HEK293 (cell line): ENCODE measurements at regions not wholly inside any gene's neighbourhood (a gene's known extent, or its start where the extent isn't known, plus 50 kb on each side); places are given as distances from the start of the nearest gene placed in this dataset.

Experiments
- CTCF ChIA-PET: fragments of 350-600 bp; formaldehyde crosslinking; extraction: SDS; loops from one replicate; lab custom pipeline; 2021; ENCODE audit warnings: antibody characterized with exemption; lab: Yijun Ruan, JAX
- POLR2A ChIA-PET: fragments of 300-600 bp; formaldehyde crosslinking; extraction: SDS; loops from one replicate; lab custom pipeline; 2020; ENCODE audit warnings: antibody characterized with exemption, inconsistent platforms; lab: Yijun Ruan, JAX
- H3K27ac ChIP-seq: fragments of 200-500 bp; sonication (Bioruptor generic); 2 replicates; pipeline ENCODE4 v1.5.1; 2014; ENCODE audit warnings: low read depth, low read length, control low read depth, inconsistent platforms; ENCODE audit errors: extremely low read depth
- H3K36me3 ChIP-seq, 2 experiments: fragments of 200-500 bp in 1 of 2; sonication (Bioruptor generic) in 1 of 2; 1 replicate in 1 of 2; 2 replicates in 1 of 2; pipeline ENCODE4 v1.5.1; 2014 to 2017; ENCODE audit warnings: inconsistent platforms in 2 of 2, low read length in 2 of 2; ENCODE audit not compliant: control insufficient read depth in 2 of 2, insufficient read depth in 1 of 2
- H3K4me1 ChIP-seq: fragments of 200-500 bp; sonication (Bioruptor generic); 2 replicates; pipeline ENCODE4 v1.5.1; 2014; ENCODE audit warnings: mild to moderate bottlenecking, low read length, inconsistent platforms; ENCODE audit not compliant: control insufficient read depth, insufficient read depth
- H3K4me3 ChIP-seq: 2 replicates; pipeline ENCODE4 v1.5.1; 2011; ENCODE audit warnings: low read depth, mild to moderate bottlenecking, control low read depth, low read length, moderate library complexity
- H3K9me3 ChIP-seq: fragments of 200-500 bp; sonication (Bioruptor generic); 2 replicates; pipeline ENCODE4 v1.5.1; 2014; ENCODE audit warnings: low read depth, low read length, inconsistent platforms; ENCODE audit not compliant: control insufficient read depth, insufficient read depth
- EGR2 ChIP-seq: fragments of 450-650 bp; formaldehyde crosslinking; IDR thresholded peaks from 2 replicates; pipeline ENCODE4 v1.5.1; 2016; ENCODE audit warnings: low read depth, missing biosample characterization, missing genetic modification characterization
- GLI2 ChIP-seq: fragments of 450-650 bp; formaldehyde crosslinking; IDR thresholded peaks from 2 replicates; pipeline ENCODE4; 2017; ENCODE audit warnings: missing biosample characterization, missing genetic modification characterization, low read depth, borderline replicate concordance
- HOXC10 ChIP-seq: sonication (generic); formaldehyde crosslinking; IDR thresholded peaks from 2 replicates; pipeline ENCODE4 v1.8.1; 2023; ENCODE audit warnings: mild to moderate bottlenecking, missing genetic modification reagents
- INSM2 ChIP-seq: fragments of 450-650 bp; formaldehyde crosslinking; IDR thresholded peaks from 2 replicates; pipeline ENCODE4 v1.5.1; 2016; ENCODE audit warnings: missing biosample characterization, missing genetic modification characterization
- OSR2 ChIP-seq: fragments of 450-650 bp; formaldehyde crosslinking; IDR thresholded peaks from 2 replicates; pipeline ENCODE4 v1.5.1; 2016; ENCODE audit warnings: missing biosample characterization, missing genetic modification characterization
- OVOL3 ChIP-seq: fragments of 450-650 bp; formaldehyde crosslinking; IDR thresholded peaks from 2 replicates; pipeline ENCODE4 v1.5.1; 2016; ENCODE audit warnings: missing biosample characterization, missing genetic modification characterization
- RBAK ChIP-seq: fragments of 450-650 bp; formaldehyde crosslinking; IDR thresholded peaks from 2 replicates; pipeline ENCODE4 v1.5.1; 2016; ENCODE audit warnings: missing biosample characterization, missing genetic modification characterization
- SCRT1 ChIP-seq: fragments of 450-650 bp; formaldehyde crosslinking; IDR thresholded peaks from 2 replicates; pipeline ENCODE4 v1.5.1; 2016; ENCODE audit warnings: missing biosample characterization, missing genetic modification characterization, borderline replicate concordance
- SCRT2 ChIP-seq: fragments of 450-650 bp; formaldehyde crosslinking; IDR thresholded peaks from 2 replicates; pipeline ENCODE4 v1.5.1; 2016; ENCODE audit warnings: missing biosample characterization, missing genetic modification characterization
- WT1 ChIP-seq: fragments of 450-650 bp; formaldehyde crosslinking; IDR thresholded peaks from 2 replicates; pipeline ENCODE4 v1.5.1; 2016; ENCODE audit warnings: missing biosample characterization, missing genetic modification characterization
- ZBTB17 ChIP-seq: fragments of 450-650 bp; formaldehyde crosslinking; IDR thresholded peaks from 2 replicates; pipeline ENCODE4 v1.5.1; 2016; ENCODE audit warnings: missing biosample characterization, missing genetic modification characterization
- ZNF112 ChIP-seq: fragments of 450-650 bp; formaldehyde crosslinking; IDR thresholded peaks from 2 replicates; pipeline ENCODE4 v1.5.0; 2017; ENCODE audit warnings: missing biosample characterization, missing genetic modification characterization
- ZNF133 ChIP-seq: fragments of 450-650 bp; formaldehyde crosslinking; IDR thresholded peaks from 2 replicates; pipeline ENCODE4 v1.5.1; 2016; ENCODE audit warnings: missing biosample characterization, missing genetic modification characterization
- ZNF146 ChIP-seq: fragments of 450-650 bp; formaldehyde crosslinking; IDR thresholded peaks from 2 replicates; pipeline ENCODE4 v1.5.1; 2016; ENCODE audit warnings: missing biosample characterization, missing genetic modification characterization
- ZNF174 ChIP-seq: fragments of 450-650 bp; formaldehyde crosslinking; IDR thresholded peaks from 2 replicates; pipeline ENCODE4 v1.5.0; 2017; ENCODE audit warnings: missing biosample characterization, mild to moderate bottlenecking, missing genetic modification characterization
- ZNF175 ChIP-seq: fragments of 450-650 bp; formaldehyde crosslinking; IDR thresholded peaks from 2 replicates; pipeline ENCODE4 v1.5.1; 2016; ENCODE audit warnings: missing biosample characterization, missing genetic modification characterization
- ZNF18 ChIP-seq: fragments of 450-650 bp; formaldehyde crosslinking; IDR thresholded peaks from 2 replicates; pipeline ENCODE4 v1.5.1; 2016; ENCODE audit warnings: missing biosample characterization, missing genetic modification characterization
- ZNF24 ChIP-seq: fragments of 450-650 bp; formaldehyde crosslinking; IDR thresholded peaks from 2 replicates; pipeline ENCODE4 v1.5.1; 2016; ENCODE audit warnings: missing biosample characterization, missing genetic modification characterization
- ZNF274 ChIP-seq, 2 experiments: fragments of 200-500 bp in 1 of 2; fragments of 450-650 bp in 1 of 2; sonication (Bioruptor generic) in 1 of 2; formaldehyde crosslinking in 1 of 2; IDR thresholded peaks; 2 replicates each; pipeline versions ENCODE4 v1.5.1 to v1.6.1; 2014 to 2016; ENCODE audit warnings: borderline replicate concordance in 1 of 2, inconsistent platforms in 1 of 2, low read length in 1 of 2, missing biosample characterization in 1 of 2, missing genetic modification characterization in 1 of 2
- ZNF366 ChIP-seq: fragments of 450-650 bp; formaldehyde crosslinking; conservative IDR thresholded peaks from 2 replicates; pipeline ENCODE4 v1.5.1; 2016; ENCODE audit warnings: missing biosample characterization, missing genetic modification characterization
- ZNF37A ChIP-seq: fragments of 450-650 bp; IDR thresholded peaks from 2 replicates; pipeline ENCODE4 v1.5.1; 2018; ENCODE audit warnings: missing biosample characterization, missing genetic modification characterization
- ZNF473 ChIP-seq: fragments of 450-650 bp; formaldehyde crosslinking; IDR thresholded peaks from 2 replicates; pipeline ENCODE4 v1.5.1; 2017; ENCODE audit warnings: missing biosample characterization, missing genetic modification characterization
- ZNF48 ChIP-seq: fragments of 450-650 bp; formaldehyde crosslinking; IDR thresholded peaks from 2 replicates; pipeline ENCODE4 v1.5.1; 2016; ENCODE audit warnings: missing biosample characterization, missing genetic modification characterization
- ZNF530 ChIP-seq: fragments of 450-650 bp; formaldehyde crosslinking; IDR thresholded peaks from 2 replicates; pipeline ENCODE4 v1.5.1; 2016; ENCODE audit warnings: low read depth, missing biosample characterization, missing genetic modification characterization
- ZNF610 ChIP-seq: fragments of 450-650 bp; formaldehyde crosslinking; IDR thresholded peaks from 2 replicates; pipeline ENCODE4 v1.5.1; 2016; ENCODE audit warnings: missing biosample characterization, missing genetic modification characterization, borderline replicate concordance
- ZNF629 ChIP-seq: fragments of 450-650 bp; formaldehyde crosslinking; IDR thresholded peaks from 2 replicates; pipeline ENCODE4 v1.5.1; 2017; ENCODE audit warnings: missing biosample characterization, missing genetic modification characterization
- ZNF654 ChIP-seq: fragments of 450-650 bp; formaldehyde crosslinking; IDR thresholded peaks from 2 replicates; pipeline ENCODE4 v1.5.1; 2016; ENCODE audit warnings: low read depth, missing biosample characterization, missing genetic modification characterization
- ZNF658 ChIP-seq: fragments of 450-650 bp; formaldehyde crosslinking; IDR thresholded peaks from 2 replicates; pipeline ENCODE4; 2016; ENCODE audit warnings: missing biosample characterization, missing genetic modification characterization
- ZNF660 ChIP-seq: fragments of 450-650 bp; IDR thresholded peaks from 2 replicates; pipeline ENCODE4 v1.5.1; 2018; ENCODE audit warnings: missing biosample characterization, mild to moderate bottlenecking, missing genetic modification characterization
- ZNF701 ChIP-seq: fragments of 450-650 bp; formaldehyde crosslinking; IDR thresholded peaks from 2 replicates; pipeline ENCODE4 v1.5.1; 2016; ENCODE audit warnings: missing biosample characterization, missing genetic modification characterization
- TF ChIP-seq, protein P1 (sequence below): fragments of 450-650 bp; formaldehyde crosslinking; IDR thresholded peaks from 2 replicates; pipeline ENCODE4 v1.5.1; 2016; ENCODE audit warnings: missing biosample characterization, missing genetic modification characterization

DNA sequence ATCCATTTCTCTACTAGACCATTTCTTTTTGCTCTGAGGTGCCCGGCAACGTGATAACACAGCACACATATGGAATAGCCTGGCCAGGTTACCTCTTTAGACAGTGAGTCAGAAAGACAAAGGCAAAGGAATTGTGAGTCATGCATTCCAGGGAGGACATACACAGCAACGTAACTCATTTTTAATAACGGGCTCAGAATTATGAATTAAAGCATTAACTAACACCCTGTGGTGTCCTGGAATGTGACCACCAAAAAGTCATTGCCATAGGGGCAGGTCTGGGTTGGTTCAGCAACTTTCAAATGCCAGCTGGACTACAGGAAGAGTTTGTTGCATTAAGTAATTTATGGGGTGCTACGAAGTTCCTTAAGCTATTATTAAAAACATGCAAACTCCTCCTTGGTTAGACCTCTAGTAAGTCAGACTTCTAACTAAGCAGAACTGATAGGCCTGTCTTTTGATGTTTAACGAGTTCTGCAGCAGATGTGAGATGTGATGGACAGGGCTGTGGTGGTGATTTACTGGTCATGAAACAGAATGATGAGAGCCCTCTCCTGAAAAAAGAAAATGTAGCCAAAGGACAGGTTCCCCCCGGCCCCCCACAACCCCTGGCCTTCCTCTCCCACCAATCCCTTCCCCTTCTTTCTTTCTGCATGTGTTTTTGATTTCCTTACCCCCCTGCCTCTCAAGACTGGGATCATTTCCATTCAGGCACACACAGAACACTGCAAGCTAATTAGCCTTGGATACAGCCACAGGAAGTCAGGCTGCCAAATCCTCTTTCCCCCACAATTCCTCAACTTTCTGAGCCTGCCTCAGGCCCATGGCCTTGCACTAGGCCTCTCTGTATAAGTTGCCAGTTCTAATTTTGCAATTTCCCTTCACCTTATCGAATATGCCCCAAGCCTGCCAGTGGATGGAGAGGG lies 88.9 kb upstream of the HAO2 start (continued):
- TF ChIP-seq EGR2 (tag by site-specific recombination) (no peak), ZNF133 (no peak), ZNF175 (tag by site-specific recombination) (no peak), ZNF701 (tag by site-specific recombination) (no peak), ZNF660 (tag by site-specific recombination) (peak; percentile 48; the same call in 1 of the 2 replicates), ZNF18 (tag by site-specific recombination) (no peak), ZNF473 (tag by site-specific recombination) (no peak)

DNA sequence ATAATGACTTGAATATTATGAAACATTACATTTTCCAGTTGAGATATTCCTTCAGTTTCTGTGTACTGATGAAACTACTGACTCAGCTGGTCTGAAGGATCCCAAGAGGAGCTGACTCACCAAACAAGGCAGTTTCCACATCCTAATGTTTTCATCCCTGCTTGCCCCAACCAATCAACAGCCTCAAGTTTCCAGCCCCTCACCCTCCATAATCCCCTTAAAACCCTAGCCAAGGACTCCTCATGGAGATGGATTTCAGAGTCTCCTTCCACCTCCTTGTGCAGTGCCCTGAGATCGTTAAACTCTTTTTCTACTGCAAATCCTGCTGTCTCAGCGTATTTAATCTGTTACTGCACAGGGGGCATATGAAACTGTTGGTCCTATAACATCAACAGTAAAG lies 83.1 kb upstream of the HAO2 start:
- POLR2A ChIA-PET = no interaction called here
- Histone ChIP-seq H3K36me3 (no peaks in the 10 kb centered on the region), H3K4me3 (no peak overlapping the region), H3K4me1 (no peaks in the 10 kb centered on the region), H3K9me3 (no peaks in the 10 kb centered on the region), H3K27ac (no peak overlapping the region)
- TF ChIP-seq ZNF48 (no peak), ZNF146 (tag by site-specific recombination) (no peak), ZBTB17 (tag by site-specific recombination) (0 out of 2 replicates have a peak, but pooled peaks have one; percentile 35)
- CTCF ChIA-PET = interaction anchor here (0.7 to 4.6 kb wide), 7 partner anchors 11 to 90 kb away, joined by 3 to 26 read pairs (median 6); partner anchors contain the start of gene HAO2

DNA sequence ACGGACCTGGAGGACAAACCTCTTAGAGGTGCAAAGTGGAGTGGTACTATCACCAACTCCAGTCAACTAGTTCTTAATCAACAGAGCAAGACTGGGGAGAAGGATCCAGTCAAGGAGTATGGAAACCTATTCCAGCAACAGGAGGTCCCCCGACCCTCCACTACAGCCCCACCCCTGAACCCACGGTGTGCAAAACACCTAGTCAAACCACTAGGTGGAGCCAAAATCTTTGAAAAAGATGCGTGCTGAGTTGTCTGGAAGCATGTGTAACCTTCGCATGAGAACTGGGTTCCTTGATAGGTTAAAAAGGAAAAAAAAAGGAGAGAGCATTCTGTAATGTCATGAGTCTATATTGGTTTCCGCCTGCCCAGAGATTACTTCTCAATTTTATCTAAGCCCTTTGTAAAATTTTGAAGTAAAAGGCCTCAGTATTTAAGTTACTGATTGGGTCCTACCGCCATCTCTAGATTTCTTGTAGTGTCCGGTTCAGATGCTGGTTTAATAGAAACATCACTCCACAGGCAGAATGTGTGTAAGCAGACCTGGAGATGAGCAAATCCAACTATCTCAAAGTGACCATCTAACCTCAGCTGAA lies 81.9 kb upstream of the HAO2 start:
- ChIA-PET POLR2A (no interaction called here), CTCF (interaction anchor here (0.7 to 4.6 kb wide), 14 partner anchors 12 to 111 kb away, joined by 3 to 26 read pairs (median 6); partner anchors contain the start of gene HAO2)
- TF ChIP-seq SCRT1 (tag by site-specific recombination) = 0 out of 2 replicates have a peak, but pooled peaks have one; percentile 25
- TF ChIP-seq OSR2 (tag by site-specific recombination) = no peak
- peak; percentile 89 for TF ChIP-seq ZNF654 (tag by site-specific recombination)
- no peak for TF ChIP-seq OVOL3 (tag by site-specific recombination)
- TF ChIP-seq RBAK = no peak
- no peak for TF ChIP-seq ZNF112
- TF ChIP-seq, protein P1, sequence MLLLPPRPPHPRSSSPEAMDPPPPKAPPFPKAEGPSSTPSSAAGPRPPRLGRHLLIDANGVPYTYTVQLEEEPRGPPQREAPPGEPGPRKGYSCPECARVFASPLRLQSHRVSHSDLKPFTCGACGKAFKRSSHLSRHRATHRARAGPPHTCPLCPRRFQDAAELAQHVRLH (tag by site-specific recombination) = no peak
- TF ChIP-seq HOXC10 (CRISPR knock-in tag) = no peak
- no peak for TF ChIP-seq ZNF24
- no peak for TF ChIP-seq ZNF629 (tag by site-specific recombination)
- TF ChIP-seq ZNF274 (IDR thresholded peaks at IDR 0.05; ENCODE audit: low read length) = no peak
- no peak for TF ChIP-seq ZNF274 (tag by site-specific recombination; IDR thresholded peaks at IDR 0.05; ENCODE audit: borderline replicate concordance)
- TF ChIP-seq ZNF530 (tag by site-specific recombination) = no peak
- no peak for TF ChIP-seq ZNF37A (tag by site-specific recombination)
- no peak for TF ChIP-seq GLI2 (tag by site-specific recombination)
- no peak for TF ChIP-seq ZNF610
- no peak for TF ChIP-seq WT1 (tag by site-specific recombination)
- no peak for TF ChIP-seq INSM2 (tag by site-specific recombination)
- no peak for TF ChIP-seq ZNF658 (tag by site-specific recombination)
- peak; percentile 79 for TF ChIP-seq SCRT2
- no peak for TF ChIP-seq ZNF174 (tag by site-specific recombination)
- TF ChIP-seq ZNF366 = no peak
- Histone ChIP-seq H3K27ac (no peak overlapping the region), H3K9me3 (no peaks in the 10 kb centered on the region), H3K36me3 (no peaks in the 10 kb centered on the region), H3K4me1 (no peaks in the 10 kb centered on the region), H3K4me3 (no peak overlapping the region)
